Right atrium auricular region (tissue), 2 donors: ENCODE measurements at regions not wholly inside any gene's neighbourhood (a gene's known extent, or its start where the extent isn't known, plus 50 kb on each side); places are given as distances from the start of the nearest gene placed in this dataset.

ENCODE experiments used
- DNase-seq: peaks from one replicate; pipeline ENCODE4 v3.0.0-alpha.2; 2019; ENCODE audit warnings: low spot score
- H3K27ac ChIP-seq, 2 donors: fragments of 200-600 bp; sonication (generic); 1 replicate in 1 of 2; 2 replicates in 1 of 2; pipeline ENCODE4 v1.5.1; 2016 to 2019
- H3K27me3 ChIP-seq, 2 donors: fragments of 200-600 bp; sonication (generic); one replicate each; pipeline versions ENCODE4 v1.5.1 to v1.6.0; 2017 to 2019
- H3K36me3 ChIP-seq: fragments of 200-600 bp; sonication (generic); one replicate; pipeline ENCODE4 v1.5.1; 2016
- H3K4me1 ChIP-seq, 2 donors: fragments of 200-600 bp; sonication (generic); one replicate each; pipeline versions ENCODE4 v1.5.1 to v1.6.0; 2017 to 2019
- H3K4me3 ChIP-seq, 2 donors: fragments of 200-600 bp; sonication (generic); 1 replicate in 1 of 2; 2 replicates in 1 of 2; pipeline ENCODE4 v1.5.1; 2017 to 2019; ENCODE audit warnings: mild to moderate bottlenecking in 1 of 2, moderate library complexity in 1 of 2
- H3K9me3 ChIP-seq, 2 donors: fragments of 200-600 bp; sonication (generic); one replicate each; pipeline ENCODE4 v1.5.1; 2019
- TF ChIP-seq, protein P1 (sequence below), 2 donors: fragments of 200-600 bp; sonication (generic); IDR thresholded peaks; one replicate each; pipeline ENCODE4 v1.5.1; 2019; ENCODE audit warnings: antibody characterized with exemption in 2 of 2

DNA sequence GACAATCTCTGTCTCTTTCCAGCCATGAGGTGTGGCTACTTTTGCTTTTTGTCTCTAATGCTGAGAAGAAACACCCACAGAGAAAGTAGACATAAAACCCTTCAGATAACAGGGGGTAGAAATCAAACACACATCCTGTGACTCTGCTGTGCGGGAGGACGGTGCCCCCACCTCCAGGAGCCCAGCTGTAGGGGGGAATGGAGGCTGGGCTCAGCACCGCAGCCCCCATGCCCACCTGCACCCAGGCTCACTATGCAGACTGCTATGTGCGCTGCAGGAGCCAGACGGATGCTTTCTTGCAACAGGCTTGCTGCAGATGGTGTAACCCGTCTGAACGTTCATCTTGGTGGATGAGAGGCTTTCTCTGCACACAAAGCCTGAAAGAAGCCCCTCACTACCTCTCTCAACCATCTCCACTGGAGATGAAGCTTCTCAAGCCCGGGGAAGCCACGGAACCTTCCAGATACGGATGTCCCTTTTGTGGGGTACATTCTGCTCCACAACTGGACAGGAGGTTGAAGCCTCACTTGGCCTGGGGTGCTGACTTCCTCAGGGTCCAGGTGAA is 207.2 kb downstream of the GADD45G start:
- DNase-seq = no peak
- H3K27me3 ChIP-seq = no peaks in the 10 kb centered on the region
- no peak overlapping the region for H3K4me3 ChIP-seq
- no peaks in the 10 kb centered on the region for H3K36me3 ChIP-seq
- TF ChIP-seq, protein P1, sequence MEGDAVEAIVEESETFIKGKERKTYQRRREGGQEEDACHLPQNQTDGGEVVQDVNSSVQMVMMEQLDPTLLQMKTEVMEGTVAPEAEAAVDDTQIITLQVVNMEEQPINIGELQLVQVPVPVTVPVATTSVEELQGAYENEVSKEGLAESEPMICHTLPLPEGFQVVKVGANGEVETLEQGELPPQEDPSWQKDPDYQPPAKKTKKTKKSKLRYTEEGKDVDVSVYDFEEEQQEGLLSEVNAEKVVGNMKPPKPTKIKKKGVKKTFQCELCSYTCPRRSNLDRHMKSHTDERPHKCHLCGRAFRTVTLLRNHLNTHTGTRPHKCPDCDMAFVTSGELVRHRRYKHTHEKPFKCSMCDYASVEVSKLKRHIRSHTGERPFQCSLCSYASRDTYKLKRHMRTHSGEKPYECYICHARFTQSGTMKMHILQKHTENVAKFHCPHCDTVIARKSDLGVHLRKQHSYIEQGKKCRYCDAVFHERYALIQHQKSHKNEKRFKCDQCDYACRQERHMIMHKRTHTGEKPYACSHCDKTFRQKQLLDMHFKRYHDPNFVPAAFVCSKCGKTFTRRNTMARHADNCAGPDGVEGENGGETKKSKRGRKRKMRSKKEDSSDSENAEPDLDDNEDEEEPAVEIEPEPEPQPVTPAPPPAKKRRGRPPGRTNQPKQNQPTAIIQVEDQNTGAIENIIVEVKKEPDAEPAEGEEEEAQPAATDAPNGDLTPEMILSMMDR (IDR thresholded peaks at IDR 0.05) = no peak
- H3K27ac ChIP-seq = no peak overlapping the region
- H3K9me3 ChIP-seq = no peaks in the 10 kb centered on the region
- peaks cover 0 to 40% of the 10 kb centered on the region in 2 donors for H3K4me1 ChIP-seq

DNA sequence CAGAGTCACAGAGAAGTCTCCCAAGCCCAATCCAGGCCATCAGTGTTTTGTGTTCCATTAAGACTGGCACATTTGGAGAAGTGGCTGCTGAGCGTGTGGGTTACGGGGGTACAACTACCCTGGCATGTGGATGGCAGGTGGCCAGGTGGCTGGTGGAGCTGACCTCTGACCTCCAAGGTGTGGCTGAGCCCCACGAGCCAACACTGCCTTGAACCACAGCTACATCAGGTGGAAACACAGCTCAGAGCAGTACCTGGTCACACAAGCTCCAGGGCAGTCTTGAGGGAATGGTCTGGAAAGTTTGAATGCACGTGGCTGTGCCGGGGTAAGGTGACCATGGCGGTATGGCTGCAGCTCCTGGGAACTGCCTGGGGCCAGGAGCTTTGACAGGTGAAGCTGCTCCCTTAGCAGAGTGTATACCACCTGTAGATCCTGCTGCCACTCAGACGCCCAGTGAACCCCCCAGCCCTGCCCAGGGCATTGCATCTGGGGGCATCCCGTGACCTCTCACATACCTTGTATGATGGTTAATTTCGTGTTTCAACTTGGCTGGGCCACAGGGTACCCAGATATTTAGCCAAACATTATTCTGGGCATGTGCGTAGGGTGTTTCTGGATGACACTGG is 207.9 kb downstream of the GADD45G start:
- peaks cover 0 to 47% of the 10 kb centered on the region in 2 donors for H3K4me1 ChIP-seq
- no peaks in the 10 kb centered on the region for H3K27me3 ChIP-seq
- H3K4me3 ChIP-seq = no peak overlapping the region
- TF ChIP-seq, protein P1 (IDR thresholded peaks at IDR 0.05) = no peak
- DNase-seq = peak; percentile 50
- no peaks in the 10 kb centered on the region for H3K9me3 ChIP-seq
- H3K27ac ChIP-seq = no peak overlapping the region
- no peaks in the 10 kb centered on the region for H3K36me3 ChIP-seq

DNA sequence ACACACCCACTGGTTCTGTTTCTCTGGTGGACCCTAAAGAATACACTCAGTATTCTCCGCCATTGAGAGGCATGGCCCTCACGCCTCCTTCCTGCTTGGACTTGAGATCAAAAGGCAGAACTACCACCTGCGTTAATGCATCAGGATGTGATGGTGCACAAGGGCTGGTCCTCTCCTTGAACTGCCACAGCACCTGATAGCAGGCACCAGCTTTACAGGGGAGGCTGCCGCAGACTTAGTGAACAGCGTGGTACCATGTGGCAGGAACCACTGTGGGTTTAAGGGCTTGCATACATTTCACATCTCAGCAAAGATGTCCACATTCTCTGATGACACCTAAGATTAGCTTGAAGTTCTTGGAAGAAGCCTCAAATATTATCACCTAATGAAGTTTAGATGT is 208.7 kb downstream of the GADD45G start:
- H3K4me1 ChIP-seq = peaks cover 0 to 40% of the 10 kb centered on the region in 2 donors
- H3K27me3 ChIP-seq = no peaks in the 10 kb centered on the region
- TF ChIP-seq, protein P1 (IDR thresholded peaks at IDR 0.05) = no peak
- DNase-seq = peak; percentile 43
- no peaks in the 10 kb centered on the region for H3K9me3 ChIP-seq
- H3K36me3 ChIP-seq = no peaks in the 10 kb centered on the region
- H3K27ac ChIP-seq = no peak overlapping the region
- H3K4me3 ChIP-seq = no peak overlapping the region

DNA sequence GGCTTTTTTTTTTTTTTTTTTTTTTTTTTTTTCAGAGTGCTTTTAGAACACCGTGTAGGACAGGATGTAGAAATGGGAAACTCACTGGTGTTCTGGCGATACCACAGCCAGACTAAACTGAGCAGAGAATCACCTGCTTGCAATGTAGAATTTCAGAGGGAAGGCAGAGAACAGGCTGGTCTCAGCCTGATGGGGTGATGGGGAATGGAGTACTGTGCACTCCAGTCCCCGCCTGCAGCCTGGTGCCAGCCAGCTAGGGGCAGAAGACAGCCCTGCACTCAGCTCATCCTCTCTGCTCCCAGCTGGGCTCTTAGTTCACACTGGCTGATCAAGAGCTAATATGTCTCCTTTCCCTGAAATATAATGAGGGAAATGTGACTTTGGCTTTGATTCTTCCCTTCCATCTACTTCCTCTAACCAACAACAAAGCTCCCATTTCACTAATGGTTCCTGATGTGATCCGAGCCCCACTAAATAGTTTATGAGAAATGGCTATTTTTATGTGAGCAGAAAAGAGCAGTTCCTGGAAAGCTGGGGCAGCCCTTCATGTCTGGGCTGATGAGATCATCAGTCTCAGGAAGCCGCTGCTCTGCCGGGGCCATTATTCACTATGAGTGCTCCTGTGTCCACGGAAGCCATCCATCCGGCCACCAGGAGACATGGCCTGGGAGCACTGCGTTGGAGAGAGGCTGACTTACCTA is 209.7 kb downstream of the GADD45G start:
- H3K27me3 ChIP-seq = no peaks in the 10 kb centered on the region
- H3K4me3 ChIP-seq = no peak overlapping the region
- no peaks in the 10 kb centered on the region for H3K9me3 ChIP-seq
- peak; percentile 58 for DNase-seq
- TF ChIP-seq, protein P1 (IDR thresholded peaks at IDR 0.05) = no peak
- H3K36me3 ChIP-seq = no peaks in the 10 kb centered on the region
- peaks cover 0 to 37% of the 10 kb centered on the region in 2 donors for H3K4me1 ChIP-seq
- H3K27ac ChIP-seq = no peak overlapping the region

DNA sequence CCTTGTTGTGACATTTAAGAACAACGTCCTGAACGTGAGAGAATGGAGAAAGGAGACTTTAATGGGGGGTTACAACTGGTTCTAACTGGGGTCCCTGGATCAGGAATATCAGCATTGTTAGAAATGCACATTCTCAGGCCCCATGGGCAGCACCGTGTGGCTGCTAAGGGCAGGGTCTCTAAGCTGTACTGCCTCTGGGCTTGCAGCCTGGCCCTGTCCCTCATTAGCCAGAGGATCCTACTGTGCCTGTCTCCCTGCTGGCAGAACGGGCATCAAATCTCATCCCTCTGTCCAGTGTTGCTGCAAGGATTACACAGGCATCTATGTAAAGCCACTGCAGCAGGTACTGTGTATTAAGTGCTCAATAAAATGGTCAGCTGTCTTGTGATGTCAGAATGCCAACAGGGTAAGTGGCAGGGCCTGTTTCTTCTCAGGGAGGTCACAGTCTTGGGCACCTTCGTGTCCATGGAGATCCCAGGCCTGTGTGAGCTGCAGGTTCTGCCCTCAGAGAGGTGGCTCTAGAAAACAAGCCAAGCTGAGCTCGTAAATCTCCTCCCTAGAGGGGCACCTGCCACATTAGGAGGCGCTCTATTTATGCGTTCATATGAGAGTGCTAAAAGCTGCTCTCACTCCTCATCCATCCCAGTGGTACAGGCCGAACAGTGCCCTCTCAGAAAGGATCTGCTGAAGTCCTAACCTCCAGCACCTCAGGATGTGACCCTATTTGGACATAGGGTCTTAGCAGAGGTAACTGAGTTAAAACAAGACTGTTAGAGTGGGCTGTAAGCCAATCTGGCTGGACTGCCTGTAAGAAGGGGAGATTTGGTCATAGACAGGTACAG is 210.5 kb downstream of the GADD45G start:
- H3K27ac ChIP-seq = no peak overlapping the region
- H3K4me3 ChIP-seq = no peak overlapping the region
- no peaks in the 10 kb centered on the region for H3K9me3 ChIP-seq
- H3K27me3 ChIP-seq = no peaks in the 10 kb centered on the region
- peaks cover 0 to 35% of the 10 kb centered on the region in 2 donors for H3K4me1 ChIP-seq
- TF ChIP-seq, protein P1 (IDR thresholded peaks at IDR 0.05) = no peak
- DNase-seq = peak; percentile 26
- no peaks in the 10 kb centered on the region for H3K36me3 ChIP-seq
